ENCODE measurements at regions not wholly inside any gene's neighbourhood (a gene's known extent, or its start where the extent isn't known, plus 50 kb on each side); places are given as distances from the start of the nearest gene placed in this dataset.

GRCh38 chr5:31113101-31113500, 80.4 kb upstream of the CDH6 start:
- no peak for TF ChIP-seq PATZ1 (CRISPR knock-in tag; IDR thresholded peaks at IDR 0.05; ENCODE audit: borderline replicate concordance)
- TF ChIP-seq POU6F1 (CRISPR knock-in tag; IDR thresholded peaks at IDR 0.05; ENCODE audit: borderline replicate concordance, low read depth), result no peak
- TF ChIP-seq CSRNP3 (CRISPR knock-in tag; IDR thresholded peaks at IDR 0.05), result no peak
- TF ChIP-seq RARB (CRISPR knock-in tag; IDR thresholded peaks at IDR 0.05), result no peak
- no peak for TF ChIP-seq ZNF565 (CRISPR knock-in tag; conservative IDR thresholded peaks at IDR 0.05; ENCODE audit: low read depth)
- no peak for TF ChIP-seq ZFP3 (CRISPR knock-in tag; IDR thresholded peaks at IDR 0.05)

Data from SK-N-SH treated with all-trans-retinoic acid at 6 μM for 48 hours (cell line).